Heart left ventricle (tissue), 13 donors: ENCODE measurements at regions not wholly inside any gene's neighbourhood (a gene's known extent, or its start where the extent isn't known, plus 50 kb on each side); places are given as distances from the start of the nearest gene placed in this dataset.

Experiments used
- CTCF ChIP-seq, 12 donors: fragments of 200-600 bp; sonication (generic) in 4 of 12; IDR thresholded peaks; one replicate each; pipeline versions ENCODE4 v1.5.0 to v1.8.0; 2018 to 2022; ENCODE audit warnings: antibody characterized with exemption in 12 of 12, mild to moderate bottlenecking in 5 of 12
- POLR2A ChIP-seq, 2 donors: fragments of 450-650 bp; IDR thresholded peaks; one replicate each; pipeline ENCODE4 v1.6.1; 2017; ENCODE audit warnings: antibody characterized with exemption in 2 of 2, mild to moderate bottlenecking in 2 of 2, moderate library complexity in 2 of 2
- donor health status: ischemic (EF 13 %, LVEDD 7.1; RV severe dilation, severe dysfunction).
- donor health status: DM: no; HTN: yes; CAD: no.
- donor health status: DM: no; HTN: no; CAD: no.
- donor health status: ischemic (EF 25% LVEDD 6.9; RV normal size, moderate dysfunction).
- donor health status: ischemic (EF 25% LVEDD 5.7; RV mildly dilated, moderate dysfunction).
- donor health status: ischemic (EF 35%, LVEDD 5.7; RV mildly dilated, moderate dysfunction).
- donor health status: nonischemic (EF 11% LVEDD 7.7; RV severe dilation, severe dysfunction).
- donor health status: DM: yes; HTN: yes; CAD: no.
- donor health status: PGD.
- donor health status: ischemic (EF 29% LVEDD 5.4; RV normal size, mild dysfunction).
- donor health status: nonischemic (EF 23%, LVEDD 6.1; RV moderate dilation, normal function).

- TF ChIP-seq CTCF (IDR thresholded peaks at IDR 0.05): no peak
- no peak for TF ChIP-seq POLR2A (IDR thresholded peaks at IDR 0.05)
Measured at GRCh38 chr1:172723251-172723650, 64.3 kb downstream of the FASLG start.
